ENCODE measurements at regions not wholly inside any gene's neighbourhood (a gene's known extent, or its start where the extent isn't known, plus 50 kb on each side); places are given as distances from the start of the nearest gene placed in this dataset.

- Mint-ChIP-seq H3K36me3 (no peaks in the 10 kb centered on the region), H3K9me3 (no peaks in the 10 kb centered on the region), H3K4me3 (no peak overlapping the region), H3K4me1 (ENCODE audit: unreplicated experiment) (no peaks in the 10 kb centered on the region), H3K27ac (peak overlapping the region; percentile 58), H3K27me3 (peaks cover 28% of the 10 kb centered on the region)
- TF ChIP-seq, protein P1, sequence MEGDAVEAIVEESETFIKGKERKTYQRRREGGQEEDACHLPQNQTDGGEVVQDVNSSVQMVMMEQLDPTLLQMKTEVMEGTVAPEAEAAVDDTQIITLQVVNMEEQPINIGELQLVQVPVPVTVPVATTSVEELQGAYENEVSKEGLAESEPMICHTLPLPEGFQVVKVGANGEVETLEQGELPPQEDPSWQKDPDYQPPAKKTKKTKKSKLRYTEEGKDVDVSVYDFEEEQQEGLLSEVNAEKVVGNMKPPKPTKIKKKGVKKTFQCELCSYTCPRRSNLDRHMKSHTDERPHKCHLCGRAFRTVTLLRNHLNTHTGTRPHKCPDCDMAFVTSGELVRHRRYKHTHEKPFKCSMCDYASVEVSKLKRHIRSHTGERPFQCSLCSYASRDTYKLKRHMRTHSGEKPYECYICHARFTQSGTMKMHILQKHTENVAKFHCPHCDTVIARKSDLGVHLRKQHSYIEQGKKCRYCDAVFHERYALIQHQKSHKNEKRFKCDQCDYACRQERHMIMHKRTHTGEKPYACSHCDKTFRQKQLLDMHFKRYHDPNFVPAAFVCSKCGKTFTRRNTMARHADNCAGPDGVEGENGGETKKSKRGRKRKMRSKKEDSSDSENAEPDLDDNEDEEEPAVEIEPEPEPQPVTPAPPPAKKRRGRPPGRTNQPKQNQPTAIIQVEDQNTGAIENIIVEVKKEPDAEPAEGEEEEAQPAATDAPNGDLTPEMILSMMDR (conservative IDR thresholded peaks at IDR 0.05): no peak
- no peak for DNase-seq (ENCODE audit: extremely low spot score, unreplicated experiment)
Measured at GRCh38 chr22:22786301-22787115, 101.1 kb upstream of the IGLL5 start.

DNA sequence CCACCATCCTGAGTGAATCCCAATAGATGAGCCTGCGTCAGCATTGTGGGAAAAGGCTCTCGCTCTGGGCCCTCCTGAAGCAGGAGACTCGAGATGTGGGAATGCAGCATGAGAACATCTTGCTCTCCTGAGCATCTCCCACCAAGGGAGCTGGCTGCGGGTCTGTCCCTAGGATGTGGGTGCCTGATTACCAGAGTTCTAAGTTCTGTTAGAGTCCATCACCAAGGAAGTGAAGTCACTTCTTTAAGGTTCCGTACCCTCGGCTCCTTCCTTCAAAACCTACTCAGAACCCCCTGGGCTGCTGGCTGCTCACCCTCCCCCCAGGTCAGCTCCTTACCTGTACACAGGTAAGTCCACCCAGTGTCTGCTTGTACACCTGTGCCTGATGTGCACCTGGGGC, 100.5 kb upstream of the IGLL5 start:
- TF ChIP-seq, protein P1 (conservative IDR thresholded peaks at IDR 0.05): no peak
- peak overlapping the region; percentile 58 for H3K27ac Mint-ChIP-seq
- no peak for DNase-seq (ENCODE audit: extremely low spot score, unreplicated experiment)
- H3K9me3 Mint-ChIP-seq: no peaks in the 10 kb centered on the region
- no peak overlapping the region for H3K4me3 Mint-ChIP-seq
- peaks cover 28% of the 10 kb centered on the region for H3K27me3 Mint-ChIP-seq
- H3K4me1 Mint-ChIP-seq (ENCODE audit: unreplicated experiment): no peaks in the 10 kb centered on the region
- no peaks in the 10 kb centered on the region for H3K36me3 Mint-ChIP-seq

GRCh38 chr22:22787786-22788459, 99.7 kb upstream of the IGLL5 start:
- Mint-ChIP-seq H3K9me3 (no peaks in the 10 kb centered on the region), H3K36me3 (no peaks in the 10 kb centered on the region), H3K4me1 (ENCODE audit: unreplicated experiment) (no peaks in the 10 kb centered on the region), H3K27ac (no peak overlapping the region), H3K4me3 (no peak overlapping the region), H3K27me3 (peaks cover 24% of the 10 kb centered on the region)
- TF ChIP-seq, protein P1 (conservative IDR thresholded peaks at IDR 0.05): peak; percentile 83
- DNase-seq (ENCODE audit: extremely low spot score, unreplicated experiment): no peak

GRCh38 chr22:22788460-22789037, 99.1 kb upstream of the IGLL5 start:
- H3K36me3 Mint-ChIP-seq: no peaks in the 10 kb centered on the region
- H3K27me3 Mint-ChIP-seq: peaks cover 23% of the 10 kb centered on the region
- no peaks in the 10 kb centered on the region for H3K4me1 Mint-ChIP-seq (ENCODE audit: unreplicated experiment)
- H3K27ac Mint-ChIP-seq: no peak overlapping the region
- no peak overlapping the region for H3K4me3 Mint-ChIP-seq
- DNase-seq (ENCODE audit: extremely low spot score, unreplicated experiment): no peak
- H3K9me3 Mint-ChIP-seq: no peaks in the 10 kb centered on the region
- TF ChIP-seq, protein P1 (conservative IDR thresholded peaks at IDR 0.05): peak; percentile 11

- H3K27me3 Mint-ChIP-seq: peaks cover 16% of the 10 kb centered on the region
- H3K4me3 Mint-ChIP-seq: no peak overlapping the region
- no peak overlapping the region for H3K27ac Mint-ChIP-seq
- no peak for DNase-seq (ENCODE audit: extremely low spot score, unreplicated experiment)
- TF ChIP-seq, protein P1 (conservative IDR thresholded peaks at IDR 0.05): no peak
- no peaks in the 10 kb centered on the region for H3K4me1 Mint-ChIP-seq (ENCODE audit: unreplicated experiment)
- H3K36me3 Mint-ChIP-seq: no peaks in the 10 kb centered on the region
- no peaks in the 10 kb centered on the region for H3K9me3 Mint-ChIP-seq
Measured at GRCh38 chr22:22789233-22789921, 98.2 kb upstream of the IGLL5 start.
